Activated T-helper 2 cell treated with anti-CD3 and anti-CD28 coated beads, Interferon-gamma antibody, Interleukin-2, Interleukin-4, amounts not matched to agents 10 μg/mL and 5 μg/mL and 100 μg/mL, durations not matched to agents 14 hours and 24 hours and 36 hours (primary cell): ENCODE measurements at regions not wholly inside any gene's neighbourhood (a gene's known extent, or its start where the extent isn't known, plus 50 kb on each side); places are given as distances from the start of the nearest gene placed in this dataset.
"Not testable (repeated sequence)": the region's sequence is repeated elsewhere in the genome, so short reads cannot be mapped to it uniquely, and the experiment has no call there.

Experiments used
- DNase-seq: peaks from one replicate; pipeline ENCODE4 v3.0.0; 2021; ENCODE audit warnings: low spot score
- H3K27ac Mint-ChIP-seq: one replicate; pipeline ENCODE4 v1.8.0; 2021; ENCODE audit warnings: mixed read lengths
- H3K27me3 Mint-ChIP-seq: one replicate; pipeline ENCODE4 v1.8.0; 2021; ENCODE audit warnings: low read depth, mixed read lengths
- H3K36me3 Mint-ChIP-seq: one replicate; pipeline ENCODE4 v1.8.0; 2021; ENCODE audit warnings: low read depth, mixed read lengths
- H3K4me1 Mint-ChIP-seq: one replicate; pipeline ENCODE4 v1.8.0; 2021; ENCODE audit warnings: low read depth, mixed read lengths
- H3K4me3 Mint-ChIP-seq: one replicate; pipeline ENCODE4 v1.8.0; 2021; ENCODE audit warnings: low read depth, mild to moderate bottlenecking, moderate library complexity, mixed read lengths
- H3K9me3 Mint-ChIP-seq: one replicate; pipeline ENCODE4 v1.8.0; 2021; ENCODE audit warnings: mixed read lengths
- intact Hi-C: fragments of 100-400 bp; cut with micrococcal nuclease; formaldehyde crosslinking; loops from one replicate; pipeline ENCODE4 v1.15.1; 2023

GRCh38 chr2:234403074-234403473 is 93.8 kb downstream of the ARL4C start:
- Mint-ChIP-seq H3K9me3 (peaks cover 4% of the 10 kb centered on the region), H3K4me1 (peaks cover 61% of the 10 kb centered on the region), H3K36me3 (no peaks in the 10 kb centered on the region), H3K4me3 (no peak overlapping the region), H3K27ac (no peak overlapping the region), H3K27me3 (no peaks in the 10 kb centered on the region)
- DNase-seq: no peak
- intact Hi-C loops: no loop called here

DNA sequence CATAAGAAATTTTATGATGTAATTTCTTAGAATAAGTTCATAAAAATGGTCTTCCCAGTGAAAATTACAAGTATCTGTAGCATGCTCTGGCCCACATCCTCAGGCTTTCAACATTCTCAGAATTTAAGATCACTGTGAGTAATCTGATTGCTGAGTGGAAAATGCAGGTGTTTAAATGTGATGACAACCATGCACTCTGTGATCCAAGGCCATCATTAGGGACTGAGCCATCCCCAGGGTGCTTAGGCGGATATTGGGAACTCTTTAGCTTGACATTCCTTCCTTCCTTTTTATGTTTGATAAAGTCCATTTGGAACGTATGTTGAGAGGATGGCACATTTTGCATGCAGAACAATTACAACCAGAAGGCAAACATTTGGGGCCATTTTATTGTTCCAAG is 95.5 kb downstream of the ARL4C start:
- H3K36me3 Mint-ChIP-seq: no peaks in the 10 kb centered on the region
- peak overlapping the region; percentile 56 for H3K27ac Mint-ChIP-seq
- no peaks in the 10 kb centered on the region for H3K27me3 Mint-ChIP-seq
- no peak for DNase-seq
- intact Hi-C loops: loop anchor here (1.0 to 2.0 kb wide), 2 partner anchors 21 to 109 kb away; no protein-coding TSS in a partner anchor
- peaks cover 4% of the 10 kb centered on the region for H3K9me3 Mint-ChIP-seq
- H3K4me3 Mint-ChIP-seq: no peak overlapping the region
- H3K4me1 Mint-ChIP-seq: peaks cover 58% of the 10 kb centered on the region

DNA sequence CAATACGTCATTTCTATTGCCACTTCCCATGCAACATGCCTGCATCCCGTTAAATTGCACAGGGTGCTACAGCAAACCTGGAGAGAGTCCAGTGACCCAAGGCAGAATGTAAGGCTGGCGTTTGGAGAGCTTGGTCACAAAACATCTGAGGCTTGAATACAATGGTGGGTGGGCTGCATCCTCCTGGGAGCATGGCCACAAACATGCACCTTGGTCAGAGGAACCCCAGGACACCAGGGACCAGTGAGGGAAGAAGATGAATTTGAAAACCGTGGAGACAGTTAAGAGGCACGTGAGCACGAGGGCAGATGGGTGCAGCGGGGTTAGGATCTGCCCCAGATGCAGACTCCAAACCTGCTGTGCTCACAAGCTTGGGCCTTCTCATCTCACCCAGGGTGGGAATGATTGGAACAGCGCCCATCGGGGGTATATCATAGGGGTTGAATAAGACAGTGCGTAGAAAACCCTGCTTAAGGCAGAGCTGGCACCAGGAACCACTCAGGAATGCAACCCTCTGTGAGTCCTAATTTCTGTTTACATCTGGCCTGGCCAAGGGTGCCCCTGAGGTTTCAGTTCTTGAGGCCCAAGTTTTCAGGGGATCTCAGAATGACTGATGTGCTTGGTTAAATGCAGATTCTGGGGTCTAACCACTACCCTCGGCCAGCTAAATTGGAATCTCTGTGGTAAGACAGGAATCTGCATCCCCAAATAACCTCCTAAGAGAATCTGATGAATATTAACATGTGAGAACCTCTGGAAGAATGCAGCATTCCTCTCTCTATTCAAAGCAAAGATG is 97.2 kb downstream of the ARL4C start:
- peak overlapping the region; percentile 68 for H3K27ac Mint-ChIP-seq
- no peaks in the 10 kb centered on the region for H3K27me3 Mint-ChIP-seq
- no peak for DNase-seq
- H3K36me3 Mint-ChIP-seq: no peaks in the 10 kb centered on the region
- H3K4me1 Mint-ChIP-seq: peaks cover 55% of the 10 kb centered on the region
- H3K4me3 Mint-ChIP-seq: no peak overlapping the region
- intact Hi-C loops: loop anchor here (2.0 kb wide), 1 partner anchor 23 kb away; no protein-coding TSS in a partner anchor
- H3K9me3 Mint-ChIP-seq: peaks cover 4% of the 10 kb centered on the region

GRCh38 chr2:234398531-234398930 is 98.3 kb downstream of the ARL4C start:
- intact Hi-C loops: no loop called here
- Mint-ChIP-seq H3K27ac (no peak overlapping the region), H3K36me3 (no peaks in the 10 kb centered on the region), H3K4me1 (peaks cover 62% of the 10 kb centered on the region), H3K27me3 (no peaks in the 10 kb centered on the region), H3K9me3 (peaks cover 4% of the 10 kb centered on the region), H3K4me3 (no peak overlapping the region)
- no peak for DNase-seq

DNA sequence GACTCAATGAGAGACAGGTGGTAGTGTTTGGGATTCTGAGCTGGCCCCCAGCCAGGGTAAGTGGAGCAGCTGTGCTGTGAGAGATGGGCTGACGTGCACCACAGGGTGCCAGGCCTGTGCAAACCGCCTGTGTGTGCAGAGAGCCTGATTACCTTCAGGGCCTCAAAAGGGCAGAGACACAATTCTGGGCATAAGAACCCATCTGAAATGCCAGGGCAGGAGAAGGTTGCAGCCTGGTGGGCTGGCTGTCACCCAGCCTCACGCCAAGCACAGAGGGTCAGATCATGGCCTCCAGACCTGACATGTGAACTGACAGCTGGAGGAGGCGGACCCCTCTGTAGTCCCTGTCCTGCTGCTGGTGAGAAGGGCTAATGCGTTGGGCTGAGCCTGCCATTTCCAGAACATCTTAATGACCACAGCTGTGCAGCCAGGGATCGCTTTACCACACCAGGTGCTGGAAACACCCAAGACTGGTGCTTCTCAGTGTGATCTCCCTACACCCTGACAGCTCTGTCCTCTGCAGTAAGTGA is 100.9 kb downstream of the ARL4C start:
- intact Hi-C loops: no loop called here
- H3K4me1 Mint-ChIP-seq: peaks cover 61% of the 10 kb centered on the region
- DNase-seq: no peak
- peaks cover 4% of the 10 kb centered on the region for H3K9me3 Mint-ChIP-seq
- H3K4me3 Mint-ChIP-seq: no peak overlapping the region
- no peaks in the 10 kb centered on the region for H3K27me3 Mint-ChIP-seq
- H3K36me3 Mint-ChIP-seq: no peaks in the 10 kb centered on the region
- H3K27ac Mint-ChIP-seq: no peak overlapping the region

DNA sequence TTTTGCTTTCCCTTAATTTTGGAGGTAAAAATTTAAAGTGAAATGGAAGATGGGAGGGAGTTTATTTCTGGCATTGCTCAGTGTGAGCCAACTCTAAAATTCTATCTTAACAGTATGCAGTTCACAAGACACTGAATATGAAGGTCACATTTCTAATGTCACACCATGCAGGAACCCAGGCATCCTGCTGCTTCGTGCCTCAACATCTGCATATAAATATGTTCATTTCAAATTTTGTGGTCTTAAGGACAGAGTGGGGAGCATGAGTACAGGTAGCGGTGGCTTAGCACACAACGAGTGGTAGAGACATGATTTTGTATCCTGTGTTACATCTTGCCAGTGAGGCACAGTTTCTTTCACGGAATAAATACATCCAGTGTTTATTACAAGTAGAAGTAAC is 102.4 kb downstream of the ARL4C start:
- no peak overlapping the region for H3K27ac Mint-ChIP-seq
- no peak for DNase-seq
- H3K4me1 Mint-ChIP-seq: peaks cover 49% of the 10 kb centered on the region
- intact Hi-C loops: no loop called here
- no peak overlapping the region for H3K4me3 Mint-ChIP-seq
- H3K9me3 Mint-ChIP-seq: no peaks in the 10 kb centered on the region
- no peaks in the 10 kb centered on the region for H3K27me3 Mint-ChIP-seq
- H3K36me3 Mint-ChIP-seq: no peaks in the 10 kb centered on the region

DNA sequence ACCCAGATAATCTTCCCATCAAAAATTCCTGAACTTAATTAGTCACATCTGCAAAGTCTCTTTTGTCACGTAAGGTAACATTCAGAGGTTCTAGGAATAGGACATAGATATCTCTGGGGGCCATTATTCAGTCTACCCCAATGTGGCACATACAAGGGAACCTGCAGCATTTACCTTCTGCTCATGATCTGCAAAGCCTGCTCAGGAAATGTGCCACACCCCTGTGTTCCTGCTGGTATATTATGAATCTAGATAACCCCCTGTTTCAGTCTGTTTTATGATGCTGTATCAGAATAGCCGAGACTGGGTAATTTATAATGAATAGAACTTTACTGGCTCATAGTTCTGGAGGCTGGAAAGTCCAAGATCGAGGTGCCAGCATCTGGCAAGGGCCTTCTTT is 103.5 kb downstream of the ARL4C start:
- peaks cover 41% of the 10 kb centered on the region for H3K4me1 Mint-ChIP-seq
- peak overlapping the region; percentile 14 for H3K4me3 Mint-ChIP-seq
- DNase-seq: no peak
- H3K9me3 Mint-ChIP-seq: no peaks in the 10 kb centered on the region
- intact Hi-C loops: no loop called here
- no peak overlapping the region for H3K27ac Mint-ChIP-seq
- peaks cover 3% of the 10 kb centered on the region for H3K27me3 Mint-ChIP-seq
- H3K36me3 Mint-ChIP-seq: no peaks in the 10 kb centered on the region

DNA sequence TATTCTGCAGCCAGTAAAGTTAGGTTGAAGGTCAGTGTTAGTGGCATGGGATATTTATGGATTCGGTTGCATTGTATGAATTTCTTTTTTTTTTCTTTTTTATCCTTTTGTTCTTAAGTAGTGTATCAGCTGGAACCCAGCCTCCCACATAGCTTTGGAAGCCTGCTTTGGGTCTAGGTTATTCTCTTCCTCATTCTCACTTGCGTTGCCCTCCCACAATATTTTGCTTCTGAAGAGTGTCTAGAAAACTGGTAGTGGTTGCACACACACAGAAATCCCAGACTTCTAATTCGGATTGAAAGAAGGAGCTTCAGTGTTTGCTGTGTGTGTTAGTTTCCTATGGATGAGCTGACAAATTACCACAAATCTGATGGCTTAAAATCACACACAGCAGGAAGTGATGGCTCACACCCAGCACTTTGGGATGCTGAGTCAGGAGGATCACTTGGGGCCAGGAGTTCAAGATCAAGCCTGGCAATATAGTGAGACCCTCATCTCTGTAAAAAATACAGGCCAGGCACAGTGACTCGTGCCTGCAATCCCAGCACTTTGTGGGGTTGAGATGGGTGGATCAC is 104.8 kb downstream of the ARL4C start:
- H3K4me1 Mint-ChIP-seq: peaks cover 41% of the 10 kb centered on the region
- H3K27ac Mint-ChIP-seq: no peak overlapping the region
- peaks cover 3% of the 10 kb centered on the region for H3K27me3 Mint-ChIP-seq
- H3K36me3 Mint-ChIP-seq: no peaks in the 10 kb centered on the region
- no peaks in the 10 kb centered on the region for H3K9me3 Mint-ChIP-seq
- H3K4me3 Mint-ChIP-seq: no peak overlapping the region
- DNase-seq: no peak
- intact Hi-C loops: no loop called here

- no peak for DNase-seq
- peaks cover 3% of the 10 kb centered on the region for H3K27me3 Mint-ChIP-seq
- H3K36me3 Mint-ChIP-seq: no peaks in the 10 kb centered on the region
- no peak overlapping the region for H3K27ac Mint-ChIP-seq
- peaks cover 41% of the 10 kb centered on the region for H3K4me1 Mint-ChIP-seq
- no peaks in the 10 kb centered on the region for H3K9me3 Mint-ChIP-seq
- intact Hi-C loops: no loop called here
- no peak overlapping the region for H3K4me3 Mint-ChIP-seq
Observed at GRCh38 chr2:234391625-234392024, 105.3 kb downstream of the ARL4C start.

- intact Hi-C loops, H3K27me3 Mint-ChIP-seq, DNase-seq, H3K27ac Mint-ChIP-seq, H3K36me3 Mint-ChIP-seq, H3K4me3 Mint-ChIP-seq, H3K9me3 Mint-ChIP-seq: not testable (repeated sequence)
- peaks cover 33% of the 10 kb centered on the region for H3K4me1 Mint-ChIP-seq
Observed at GRCh38 chr2:234389661-234390060, 107.2 kb downstream of the ARL4C start.

- Mint-ChIP-seq H3K4me3 (no peak overlapping the region), H3K27me3 (peaks cover 3% of the 10 kb centered on the region), H3K4me1 (peaks cover 22% of the 10 kb centered on the region), H3K27ac (no peak overlapping the region), H3K9me3 (no peaks in the 10 kb centered on the region), H3K36me3 (no peaks in the 10 kb centered on the region)
- intact Hi-C loops: no loop called here
- no peak for DNase-seq
Observed at GRCh38 chr2:234388591-234388990, 108.3 kb downstream of the ARL4C start.

GRCh38 chr2:234386971-234387370 is 109.9 kb downstream of the ARL4C start:
- Mint-ChIP-seq H3K9me3 (no peaks in the 10 kb centered on the region), H3K27me3 (peaks cover 3% of the 10 kb centered on the region), H3K27ac (no peak overlapping the region), H3K4me3 (no peak overlapping the region), H3K36me3 (no peaks in the 10 kb centered on the region), H3K4me1 (peaks cover 8% of the 10 kb centered on the region)
- DNase-seq: no peak
- intact Hi-C loops: no loop called here

DNA sequence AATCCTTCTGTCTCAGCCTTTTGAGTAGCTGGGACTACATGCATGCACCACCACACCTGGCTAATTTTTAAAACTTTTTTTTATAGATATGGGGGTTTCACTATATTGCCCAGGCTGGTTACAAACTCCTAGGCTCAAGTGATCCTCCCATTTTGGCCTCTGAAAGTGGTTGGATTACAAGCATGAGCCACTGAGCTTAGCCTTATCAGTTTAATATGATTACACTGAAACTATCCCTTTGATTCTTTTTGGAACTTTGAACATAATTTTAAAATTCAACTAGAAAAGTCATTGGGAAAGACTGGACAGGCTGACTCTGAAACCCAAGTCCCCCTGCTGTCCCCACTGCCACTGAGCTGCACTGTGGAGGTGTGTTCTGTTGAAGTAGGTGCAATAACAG is 114.8 kb downstream of the ARL4C start:
- DNase-seq: no peak
- no peak overlapping the region for H3K27ac Mint-ChIP-seq
- no peaks in the 10 kb centered on the region for H3K27me3 Mint-ChIP-seq
- no peak overlapping the region for H3K4me3 Mint-ChIP-seq
- intact Hi-C loops: no loop called here
- peaks cover 9% of the 10 kb centered on the region for H3K4me1 Mint-ChIP-seq
- H3K36me3 Mint-ChIP-seq: peaks cover 2% of the 10 kb centered on the region
- no peaks in the 10 kb centered on the region for H3K9me3 Mint-ChIP-seq
